ENCODE measurements at regions not wholly inside any gene's neighbourhood (a gene's known extent, or its start where the extent isn't known, plus 50 kb on each side); places are given as distances from the start of the nearest gene placed in this dataset.

DNA sequence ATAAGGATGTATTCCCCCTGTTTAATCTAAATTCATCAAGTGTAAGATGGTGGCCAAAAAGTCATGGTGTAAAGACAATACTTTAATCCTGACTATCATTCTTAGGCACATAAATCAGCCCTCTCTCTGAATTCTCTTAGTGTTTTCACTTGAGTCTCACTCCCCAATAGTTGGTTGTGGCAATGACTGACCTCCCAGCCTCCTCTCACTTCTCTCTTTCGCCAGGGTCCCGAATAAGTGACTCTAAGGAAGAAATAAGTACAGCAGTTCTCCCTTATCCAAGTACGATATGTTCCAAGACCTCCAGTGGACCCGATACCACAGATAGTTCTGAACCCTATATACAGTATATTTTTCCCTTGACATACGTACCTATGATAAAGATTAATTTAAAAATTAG, 335.3 kb downstream of the MAF start:
- DNase-seq (ENCODE audit: low spot score), result no peak

DNA sequence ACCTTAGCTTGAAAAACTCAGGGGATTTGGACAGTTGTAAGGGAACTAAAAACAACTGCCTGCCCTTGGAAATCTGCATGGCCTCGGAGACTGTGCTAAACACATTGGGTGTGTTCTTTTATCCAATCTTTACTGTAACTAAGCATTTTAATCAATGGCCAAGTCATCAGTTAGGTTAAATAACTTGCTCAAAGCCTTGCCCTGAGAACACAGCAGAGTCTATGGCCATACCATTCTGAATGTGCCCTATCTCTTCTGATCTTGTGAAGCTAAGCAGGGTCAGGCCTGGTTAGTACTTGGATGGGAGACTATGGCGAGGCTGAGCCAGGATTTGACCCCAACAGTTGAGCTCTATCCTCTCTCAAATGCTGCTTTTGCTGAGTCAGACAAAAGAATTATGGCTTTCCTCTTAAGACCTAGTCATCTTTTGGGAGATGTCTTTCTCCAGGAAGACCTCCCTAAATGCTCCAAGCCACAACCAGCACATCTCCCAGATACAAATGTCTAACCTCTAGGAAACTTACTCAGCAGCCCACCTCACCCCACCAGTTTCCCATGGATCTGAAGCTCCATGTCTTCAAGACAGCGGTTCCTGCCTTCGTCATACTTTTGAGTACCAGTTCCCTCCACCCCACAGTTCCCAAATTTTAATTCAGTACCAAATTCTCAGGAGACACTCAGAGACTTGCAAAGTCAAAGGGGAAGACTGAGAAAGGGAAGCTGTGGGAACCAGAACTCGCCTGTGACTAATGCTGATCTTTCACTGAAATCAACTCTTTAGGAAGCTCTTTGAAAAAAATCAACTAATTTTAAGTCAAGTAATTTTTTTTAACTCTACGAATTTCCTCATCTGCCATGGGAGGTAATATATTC, 336.1 kb downstream of the MAF start:
- no peak for DNase-seq (ENCODE audit: low spot score)

DNA sequence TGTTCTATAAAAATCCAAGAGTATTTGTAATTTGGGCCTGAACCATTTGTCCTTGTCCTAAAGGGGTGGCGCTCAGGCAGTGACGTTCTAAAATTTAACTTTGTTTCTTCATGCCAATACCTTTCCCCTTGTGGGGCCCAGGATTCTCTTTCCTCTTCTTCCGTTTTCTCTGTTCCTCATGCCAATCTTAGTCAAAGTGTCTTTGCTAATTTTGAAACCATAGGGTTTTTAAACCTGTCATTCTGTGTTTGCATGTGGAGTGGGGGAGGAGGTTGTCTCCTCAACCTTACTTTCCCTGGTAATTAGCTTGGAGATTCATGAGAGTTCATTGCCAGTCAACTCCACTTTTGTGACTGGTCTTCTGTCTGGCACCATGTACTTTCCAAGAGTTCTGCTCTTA, 337.1 kb downstream of the MAF start:
- DNase-seq (ENCODE audit: low spot score), result no peak
